Activated naive CD8-positive, alpha-beta T cell treated with anti-CD3 and anti-CD28 coated beads, Interleukin-2, amount 10 ng/mL, durations not matched to agents 7 days and 5 days (primary cell): ENCODE measurements at regions not wholly inside any gene's neighbourhood (a gene's known extent, or its start where the extent isn't known, plus 50 kb on each side); places are given as distances from the start of the nearest gene placed in this dataset.

ENCODE experiments used
- ATAC-seq: fragments of 150-1000 bp; cut with Tn5 transposase; one replicate; pipeline ENCODE4 v1.10.0; 2021; ENCODE audit warnings: low read depth, moderate library complexity
- POLR2A ChIA-PET: fragments of 350-600 bp; sonication (Branson Sonifier 250); formaldehyde crosslinking; loops from one replicate; lab custom pipeline; 2021; ENCODE audit warnings: antibody characterized with exemption; lab: Charles Lee
- DNase-seq: peaks from one replicate; pipeline ENCODE4 v3.0.0; 2021
- H3K27ac Mint-ChIP-seq: one replicate; pipeline ENCODE4 v1.8.0; 2022; ENCODE audit warnings: mild to moderate bottlenecking, mixed read lengths
- H3K27me3 Mint-ChIP-seq: one replicate; pipeline ENCODE4 v1.8.0; 2022; ENCODE audit warnings: mild to moderate bottlenecking, moderate library complexity, mixed read lengths
- H3K36me3 Mint-ChIP-seq: one replicate; pipeline ENCODE4 v1.8.0; 2021; ENCODE audit warnings: mild to moderate bottlenecking, mixed read lengths
- H3K4me1 Mint-ChIP-seq: one replicate; pipeline ENCODE4 v1.8.0; 2021; ENCODE audit warnings: mixed read lengths
- H3K4me3 Mint-ChIP-seq: one replicate; pipeline ENCODE4 v1.8.0; 2022; ENCODE audit warnings: mild to moderate bottlenecking, moderate library complexity, mixed read lengths
- H3K9me3 Mint-ChIP-seq: one replicate; pipeline ENCODE4 v1.8.0; 2021; ENCODE audit warnings: mixed read lengths

DNA sequence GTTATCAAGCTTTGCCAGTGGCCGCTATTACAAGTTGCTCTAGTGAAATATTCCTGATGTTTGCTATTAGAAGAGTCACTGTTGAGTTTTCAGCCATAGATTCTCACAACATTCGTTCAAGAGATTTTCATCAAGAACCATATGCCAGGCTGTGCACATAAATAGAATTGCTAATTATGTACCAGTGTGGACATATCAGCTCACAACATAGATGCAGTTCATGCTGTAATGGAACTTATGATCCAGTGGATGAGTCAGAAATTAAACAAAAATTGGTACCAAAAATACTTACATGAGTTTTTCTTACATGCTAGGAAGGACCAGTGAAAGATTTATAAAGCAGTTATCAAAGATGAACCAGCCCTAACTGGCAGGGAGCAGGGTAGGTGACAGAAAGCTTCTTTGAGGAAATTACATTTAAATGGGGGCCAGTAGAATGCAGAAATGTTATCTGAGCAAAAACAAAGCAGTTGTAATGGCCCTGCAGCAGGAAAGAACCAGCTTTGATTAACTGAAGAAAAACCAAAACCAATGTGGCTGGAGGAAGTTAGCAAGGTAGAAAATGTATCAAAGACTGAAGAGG, 404.2 kb downstream of the DNAH5 start:
- no peak for ATAC-seq
- DNase-seq = no peak
- peaks cover 5% of the 10 kb centered on the region for H3K9me3 Mint-ChIP-seq
- POLR2A ChIA-PET = no interaction called here
- no peaks in the 10 kb centered on the region for H3K4me1 Mint-ChIP-seq
- H3K27me3 Mint-ChIP-seq = no peaks in the 10 kb centered on the region
- no peak overlapping the region for H3K27ac Mint-ChIP-seq
- H3K4me3 Mint-ChIP-seq = no peak overlapping the region
- H3K36me3 Mint-ChIP-seq = no peaks in the 10 kb centered on the region

DNA sequence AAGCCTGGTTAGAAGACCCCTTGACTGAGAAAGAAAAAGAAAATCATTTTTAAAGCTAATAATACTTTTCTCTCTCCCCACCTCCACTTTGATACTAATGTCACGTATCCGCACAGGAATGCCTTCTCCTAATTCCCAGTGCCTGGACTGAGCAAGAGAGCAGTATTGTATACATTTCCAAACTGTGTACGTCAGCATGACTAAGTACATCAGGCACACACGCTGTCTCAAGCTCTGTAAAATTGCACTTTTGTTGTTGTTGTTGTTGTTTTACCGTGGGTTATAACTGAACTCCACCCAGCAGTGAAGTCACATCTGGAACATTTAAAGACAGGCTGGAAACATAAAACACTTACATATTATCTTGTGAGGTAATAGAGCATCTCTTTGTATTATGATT, 407.6 kb downstream of the DNAH5 start:
- Mint-ChIP-seq H3K27me3 (no peaks in the 10 kb centered on the region), H3K9me3 (no peaks in the 10 kb centered on the region), H3K27ac (no peak overlapping the region), H3K4me3 (no peak overlapping the region), H3K4me1 (no peaks in the 10 kb centered on the region), H3K36me3 (no peaks in the 10 kb centered on the region)
- DNase-seq (no peak), ATAC-seq (no peak)
- POLR2A ChIA-PET = no interaction called here

DNA sequence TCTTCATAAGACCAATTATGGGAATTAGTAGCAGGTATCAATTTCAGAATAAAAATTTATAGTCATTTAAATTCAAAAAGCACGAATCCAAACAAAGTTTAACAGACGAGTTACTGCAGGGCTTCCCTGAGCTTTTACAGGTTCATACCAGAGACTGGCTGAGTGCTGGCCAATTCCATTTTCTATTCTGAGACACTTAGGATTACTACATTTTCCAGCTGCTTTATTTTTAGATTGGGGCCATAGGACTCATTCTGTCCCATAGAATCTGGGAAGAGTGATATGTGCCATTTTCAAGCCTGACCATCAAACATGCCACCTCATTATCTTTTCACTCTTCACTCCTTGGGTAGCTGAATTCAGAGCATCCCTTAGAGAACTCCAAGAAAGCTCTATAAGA, 410.7 kb downstream of the DNAH5 start:
- Mint-ChIP-seq H3K27me3 (no peaks in the 10 kb centered on the region), H3K27ac (no peak overlapping the region), H3K36me3 (no peaks in the 10 kb centered on the region), H3K4me1 (no peaks in the 10 kb centered on the region), H3K9me3 (no peaks in the 10 kb centered on the region), H3K4me3 (no peak overlapping the region)
- ATAC-seq = no peak
- POLR2A ChIA-PET = no interaction called here
- no peak for DNase-seq

DNA sequence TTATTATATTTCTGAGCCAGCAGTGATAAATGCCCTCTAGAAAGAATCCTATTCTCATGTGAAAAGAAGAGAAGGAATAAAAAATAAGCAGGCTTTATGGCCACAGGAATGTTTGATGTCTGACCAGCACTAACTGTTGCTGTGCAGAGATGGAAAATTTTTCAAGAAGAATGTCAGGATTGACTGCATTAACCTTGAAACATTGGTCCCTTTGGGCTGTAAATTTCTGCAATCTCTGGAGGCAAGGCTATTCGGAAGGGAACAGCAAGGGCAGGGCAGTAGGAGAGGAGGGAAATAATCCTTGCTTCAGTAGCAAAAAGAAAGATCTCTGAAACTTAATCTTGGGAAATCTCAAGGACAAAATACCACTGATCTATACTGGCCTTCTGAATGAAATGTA, 415.2 kb downstream of the DNAH5 start:
- ATAC-seq = no peak
- Mint-ChIP-seq H3K4me3 (no peak overlapping the region), H3K4me1 (no peaks in the 10 kb centered on the region), H3K36me3 (no peaks in the 10 kb centered on the region), H3K9me3 (peaks cover 2% of the 10 kb centered on the region), H3K27me3 (no peaks in the 10 kb centered on the region), H3K27ac (no peak overlapping the region)
- POLR2A ChIA-PET = no interaction called here
- DNase-seq = no peak

DNA sequence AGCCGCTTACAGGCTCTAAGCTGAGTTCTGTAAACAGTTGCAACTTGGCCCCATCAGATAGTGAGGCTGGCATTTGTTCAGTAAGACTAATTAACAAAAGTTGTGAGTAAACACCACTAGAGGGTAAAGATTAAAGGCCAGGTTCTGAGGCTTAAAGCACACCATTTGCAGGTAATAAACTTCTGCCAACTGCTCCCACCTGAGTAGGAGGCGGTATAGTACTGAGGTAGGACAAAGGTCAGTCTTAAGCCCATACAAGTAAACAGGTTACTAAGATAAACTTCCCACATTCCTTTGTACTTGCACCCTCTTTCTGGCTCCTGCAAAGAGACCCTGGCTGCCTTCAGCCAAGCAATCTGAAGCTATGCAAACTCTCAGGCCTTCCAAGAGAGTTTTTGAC, 419.6 kb downstream of the DNAH5 start:
- DNase-seq = no peak
- Mint-ChIP-seq H3K27me3 (no peaks in the 10 kb centered on the region), H3K4me1 (no peaks in the 10 kb centered on the region), H3K9me3 (peaks cover 5% of the 10 kb centered on the region), H3K4me3 (no peak overlapping the region), H3K27ac (no peak overlapping the region), H3K36me3 (no peaks in the 10 kb centered on the region)
- POLR2A ChIA-PET = no interaction called here
- ATAC-seq = no peak

DNA sequence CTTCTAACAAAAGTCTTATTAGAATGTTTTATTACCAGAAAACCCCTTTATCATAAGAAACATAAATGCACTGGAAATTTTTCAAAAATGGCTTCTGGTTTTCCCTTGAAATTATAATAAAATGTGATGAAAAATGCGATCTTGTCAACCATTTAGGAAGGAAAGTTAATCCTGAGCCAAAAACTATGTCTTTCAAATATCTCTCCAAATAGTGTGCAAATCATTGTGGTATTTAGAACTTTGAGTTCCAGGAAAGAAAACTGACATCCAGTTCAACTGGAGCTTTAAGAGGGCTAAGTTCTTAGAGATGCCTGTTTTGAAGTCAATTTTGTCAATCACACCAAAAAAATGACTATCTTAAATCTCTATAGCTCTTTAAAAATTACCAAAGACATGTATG, 425.4 kb downstream of the DNAH5 start:
- H3K4me3 Mint-ChIP-seq = no peak overlapping the region
- no peaks in the 10 kb centered on the region for H3K4me1 Mint-ChIP-seq
- ATAC-seq = no peak
- H3K27me3 Mint-ChIP-seq = no peaks in the 10 kb centered on the region
- no peak overlapping the region for H3K27ac Mint-ChIP-seq
- no peaks in the 10 kb centered on the region for H3K36me3 Mint-ChIP-seq
- no peak for DNase-seq
- POLR2A ChIA-PET = no interaction called here
- peaks cover 4% of the 10 kb centered on the region for H3K9me3 Mint-ChIP-seq

DNA sequence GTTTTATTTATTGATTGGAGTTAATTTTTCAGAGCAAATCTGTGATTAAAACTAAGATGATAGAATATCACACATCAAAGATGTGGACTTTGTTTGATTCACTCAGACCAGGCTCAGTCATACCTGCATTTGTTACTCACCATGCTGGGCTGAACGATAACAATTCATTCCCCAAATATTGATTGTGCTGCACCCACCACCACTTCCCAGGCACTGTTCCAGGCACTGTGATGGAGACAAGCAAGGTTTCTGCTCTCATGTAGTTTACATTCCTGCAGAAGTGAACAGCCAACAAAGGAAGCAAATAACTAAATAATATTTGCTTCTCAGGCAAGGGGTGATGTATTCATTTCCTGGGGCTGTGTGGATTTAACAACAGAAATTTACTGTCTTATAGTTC, 428.3 kb downstream of the DNAH5 start:
- Mint-ChIP-seq H3K36me3 (no peaks in the 10 kb centered on the region), H3K27ac (no peak overlapping the region), H3K4me3 (no peak overlapping the region), H3K27me3 (no peaks in the 10 kb centered on the region), H3K9me3 (peaks cover 3% of the 10 kb centered on the region), H3K4me1 (no peaks in the 10 kb centered on the region)
- ATAC-seq (no peak), DNase-seq (no peak)
- POLR2A ChIA-PET = no interaction called here

DNA sequence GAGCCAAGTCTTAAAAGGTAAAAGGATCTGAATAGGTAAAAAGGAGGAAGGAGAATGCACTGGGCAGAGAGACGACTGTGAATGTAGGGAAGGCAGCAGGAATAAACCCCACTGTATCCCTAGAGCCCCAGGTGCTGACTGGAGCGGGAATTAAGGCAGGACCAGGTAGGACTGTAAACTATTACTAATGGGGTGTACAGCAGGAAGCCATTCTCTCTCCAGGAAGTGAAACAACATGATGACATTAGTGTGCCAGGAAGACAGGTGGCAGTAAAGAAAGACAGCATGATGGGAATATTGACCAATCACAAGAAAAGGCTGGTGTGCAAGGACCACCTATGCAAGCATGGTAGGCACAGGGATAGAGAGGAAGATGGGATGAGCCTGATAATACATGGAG, 433.0 kb downstream of the DNAH5 start:
- no peak overlapping the region for H3K27ac Mint-ChIP-seq
- no peaks in the 10 kb centered on the region for H3K27me3 Mint-ChIP-seq
- H3K9me3 Mint-ChIP-seq = peaks cover 5% of the 10 kb centered on the region
- H3K36me3 Mint-ChIP-seq = no peaks in the 10 kb centered on the region
- POLR2A ChIA-PET = no interaction called here
- no peak for DNase-seq
- H3K4me1 Mint-ChIP-seq = no peaks in the 10 kb centered on the region
- H3K4me3 Mint-ChIP-seq = no peak overlapping the region
- ATAC-seq = no peak

DNA sequence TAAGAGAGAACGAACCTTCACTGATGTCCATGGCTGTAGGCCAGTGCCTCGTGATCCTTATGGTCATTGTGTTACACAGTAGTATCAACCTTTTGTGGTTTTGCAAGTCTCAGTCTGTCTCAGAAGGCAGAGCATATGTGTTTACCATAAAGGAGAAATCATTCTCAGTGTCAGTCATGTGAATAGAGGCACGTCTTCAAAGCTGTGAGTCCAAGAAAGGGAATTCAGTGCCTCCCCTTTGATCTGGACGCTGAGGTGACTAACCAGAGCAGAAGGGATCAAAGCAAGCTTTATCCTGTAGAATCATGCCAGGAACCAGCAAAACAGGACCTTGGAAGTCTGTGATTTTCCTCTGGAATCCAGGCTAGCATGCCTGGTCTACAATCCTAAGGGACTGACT, 433.9 kb downstream of the DNAH5 start:
- no peak overlapping the region for H3K27ac Mint-ChIP-seq
- H3K4me1 Mint-ChIP-seq = no peaks in the 10 kb centered on the region
- DNase-seq = no peak
- no peaks in the 10 kb centered on the region for H3K27me3 Mint-ChIP-seq
- H3K4me3 Mint-ChIP-seq = no peak overlapping the region
- peaks cover 5% of the 10 kb centered on the region for H3K9me3 Mint-ChIP-seq
- ATAC-seq = no peak
- no peaks in the 10 kb centered on the region for H3K36me3 Mint-ChIP-seq
- POLR2A ChIA-PET = no interaction called here

DNA sequence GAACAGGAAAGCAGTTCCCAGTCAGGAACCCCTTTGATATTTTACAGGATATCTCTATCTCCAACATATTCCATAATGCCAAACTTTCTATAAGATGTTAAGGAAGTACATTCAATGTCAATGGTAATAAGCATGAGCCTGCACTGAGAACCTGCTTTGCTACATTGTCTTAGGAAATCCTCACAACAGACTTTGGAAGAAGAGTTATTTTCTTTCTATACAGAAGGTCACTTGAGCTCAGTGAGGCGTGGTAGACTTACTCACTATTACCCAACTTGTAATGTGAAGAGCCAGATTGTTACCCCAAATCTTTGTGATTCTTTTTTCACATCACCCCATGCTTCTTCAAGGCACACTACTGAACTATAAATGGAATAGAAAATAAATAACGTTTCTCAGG, 435.9 kb downstream of the DNAH5 start:
- no peak for DNase-seq
- POLR2A ChIA-PET = no interaction called here
- ATAC-seq = no peak
- H3K9me3 Mint-ChIP-seq = peaks cover 5% of the 10 kb centered on the region
- no peak overlapping the region for H3K27ac Mint-ChIP-seq
- no peaks in the 10 kb centered on the region for H3K4me1 Mint-ChIP-seq
- no peaks in the 10 kb centered on the region for H3K27me3 Mint-ChIP-seq
- no peaks in the 10 kb centered on the region for H3K36me3 Mint-ChIP-seq
- no peak overlapping the region for H3K4me3 Mint-ChIP-seq

DNA sequence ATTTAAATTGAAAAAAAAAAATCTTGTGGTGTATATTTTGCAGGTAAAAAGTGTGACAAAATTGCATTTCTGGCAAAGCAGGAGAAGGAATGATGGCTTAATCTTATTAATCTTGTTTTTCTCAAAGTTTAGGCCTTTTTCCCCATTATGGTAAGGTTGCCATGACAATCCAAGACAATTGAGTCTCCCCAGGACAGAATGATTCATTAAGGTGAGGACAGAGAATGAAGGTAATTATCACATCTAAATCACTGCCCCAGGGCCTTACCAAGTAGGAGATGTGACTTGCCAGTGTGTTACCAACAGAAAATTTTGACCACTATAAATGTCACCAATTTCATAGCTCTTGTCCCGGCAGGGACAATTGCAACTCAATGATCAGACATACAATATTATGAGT, 439.2 kb downstream of the DNAH5 start:
- POLR2A ChIA-PET = no interaction called here
- ATAC-seq (no peak), DNase-seq (no peak)
- H3K4me3 Mint-ChIP-seq = no peak overlapping the region
- H3K27ac Mint-ChIP-seq = no peak overlapping the region
- H3K9me3 Mint-ChIP-seq = peaks cover 4% of the 10 kb centered on the region
- no peaks in the 10 kb centered on the region for H3K4me1 Mint-ChIP-seq
- no peaks in the 10 kb centered on the region for H3K36me3 Mint-ChIP-seq
- H3K27me3 Mint-ChIP-seq = no peaks in the 10 kb centered on the region

DNA sequence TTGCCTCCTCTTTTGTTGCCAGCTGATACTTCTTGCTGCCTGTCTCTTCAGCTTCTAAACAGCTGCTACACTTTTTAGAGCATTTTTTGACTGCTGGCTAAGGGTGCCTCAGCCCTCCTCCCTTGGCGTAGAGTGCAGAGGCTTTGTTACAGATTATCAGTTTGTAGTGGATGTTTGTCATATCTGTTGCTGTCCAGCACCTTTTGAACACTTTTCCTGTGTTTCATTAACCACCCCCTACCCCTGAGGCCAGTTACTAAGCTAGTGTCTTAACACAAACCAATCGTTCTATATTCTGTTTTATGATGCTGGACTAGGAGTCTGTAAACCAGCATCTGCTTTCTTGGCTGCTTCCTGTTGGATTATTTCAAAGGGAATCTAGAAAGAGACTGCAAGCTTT, 441.5 kb downstream of the DNAH5 start:
- DNase-seq (no peak), ATAC-seq (no peak)
- Mint-ChIP-seq H3K9me3 (peaks cover 2% of the 10 kb centered on the region), H3K4me1 (no peaks in the 10 kb centered on the region), H3K36me3 (no peaks in the 10 kb centered on the region), H3K27me3 (no peaks in the 10 kb centered on the region), H3K27ac (no peak overlapping the region), H3K4me3 (no peak overlapping the region)
- POLR2A ChIA-PET = no interaction called here

DNA sequence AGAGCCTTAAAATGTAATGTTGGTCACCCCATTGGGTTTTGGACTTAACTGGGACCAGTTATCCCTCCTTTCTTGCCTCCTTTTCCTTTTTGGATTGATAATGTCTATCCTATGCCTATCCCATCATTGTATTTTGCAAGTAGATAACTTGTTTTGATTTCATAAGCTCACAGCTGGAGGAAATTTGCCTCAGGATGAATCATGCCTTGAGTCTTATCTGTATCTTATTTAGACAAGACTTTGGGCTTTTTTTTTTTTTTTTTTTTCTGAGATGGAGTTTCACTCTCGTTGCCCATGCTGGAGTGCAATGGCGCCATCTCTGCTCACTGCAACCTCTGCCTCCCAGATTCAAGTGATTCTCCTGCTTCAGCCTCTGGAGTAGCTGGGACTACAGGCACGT, 443.3 kb downstream of the DNAH5 start:
- H3K4me3 Mint-ChIP-seq = no peak overlapping the region
- DNase-seq (no peak), ATAC-seq (no peak)
- H3K4me1 Mint-ChIP-seq = no peaks in the 10 kb centered on the region
- peaks cover 1% of the 10 kb centered on the region for H3K9me3 Mint-ChIP-seq
- H3K36me3 Mint-ChIP-seq = no peaks in the 10 kb centered on the region
- H3K27ac Mint-ChIP-seq = no peak overlapping the region
- no peaks in the 10 kb centered on the region for H3K27me3 Mint-ChIP-seq
- POLR2A ChIA-PET = no interaction called here

DNA sequence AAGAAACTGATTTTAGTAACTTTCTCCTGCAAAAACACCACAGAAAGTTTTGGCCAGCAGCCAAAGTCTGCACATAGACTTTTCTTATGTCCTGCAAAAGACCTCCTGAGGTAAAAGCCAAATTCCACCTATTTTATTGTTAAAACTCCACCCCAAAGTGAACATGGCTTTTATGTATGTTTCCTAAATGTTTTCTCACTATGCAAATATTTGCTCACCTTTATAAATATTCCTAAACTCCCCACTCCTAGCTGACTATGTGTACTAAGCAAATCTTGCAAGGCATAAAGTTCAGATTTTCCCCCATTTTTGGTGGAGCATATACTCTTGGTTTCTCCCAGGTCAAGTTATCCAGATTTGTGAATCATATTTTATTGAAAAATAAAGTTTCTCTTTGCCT, 446.2 kb downstream of the DNAH5 start:
- peaks cover 1% of the 10 kb centered on the region for H3K9me3 Mint-ChIP-seq
- no peak overlapping the region for H3K27ac Mint-ChIP-seq
- POLR2A ChIA-PET = no interaction called here
- no peak overlapping the region for H3K4me3 Mint-ChIP-seq
- ATAC-seq = no peak
- no peaks in the 10 kb centered on the region for H3K36me3 Mint-ChIP-seq
- no peaks in the 10 kb centered on the region for H3K27me3 Mint-ChIP-seq
- no peaks in the 10 kb centered on the region for H3K4me1 Mint-ChIP-seq
- no peak for DNase-seq
